ENCODE measurements at regions not wholly inside any gene's neighbourhood (a gene's known extent, or its start where the extent isn't known, plus 50 kb on each side); places are given as distances from the start of the nearest gene placed in this dataset.

DNA sequence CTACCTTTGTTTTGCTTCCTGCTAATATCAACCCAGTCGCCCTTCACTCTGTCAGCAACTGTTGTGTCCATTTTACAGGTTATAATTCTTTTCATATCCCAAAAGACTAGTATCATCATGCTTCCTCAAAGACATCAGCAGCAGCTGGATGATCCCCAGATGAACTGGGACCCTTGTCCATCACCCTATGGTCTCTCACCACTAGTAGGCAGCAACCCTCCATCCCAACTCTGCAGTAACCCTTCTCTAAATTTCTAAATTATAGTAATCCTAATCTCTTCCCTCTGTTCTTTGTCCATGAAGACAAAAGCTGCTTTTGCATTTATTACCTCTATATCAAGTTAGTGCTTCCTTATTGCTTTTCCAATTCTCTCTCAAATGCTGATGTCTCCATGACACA lies 1025.8 kb downstream of the FAM181B start:
- ChIA-PET CTCF (interaction anchor here in 1 of 2 donors (0.8 kb wide), 1 partner anchor 9 kb away, joined by 3 read pairs; no protein-coding TSS in a partner anchor), POLR2A (no interaction called here)
- no peak overlapping the region for H3K27ac Mint-ChIP-seq
- H3K4me3 Mint-ChIP-seq, result no peak overlapping the region
- no peaks in the 10 kb centered on the region for H3K9me3 ChIP-seq
- H3K9me3 Mint-ChIP-seq, result peaks cover 0 to 7% (median 0%) of the 10 kb centered on the region in 3 donors
- ATAC-seq (replicated peaks in 1 of 4), result no peak
- H3K27ac ChIP-seq (ENCODE audit: low read length), result no peak overlapping the region
- H3K36me3 Mint-ChIP-seq, result no peaks in the 10 kb centered on the region
- no peaks in the 10 kb centered on the region for H3K36me3 ChIP-seq (ENCODE audit: control insufficient read depth in 2 of 2, extremely low read depth in 1 of 2, insufficient read depth in 1 of 2, low read length in 1 of 2)
- H3K4me3 ChIP-seq (ENCODE audit: control insufficient read depth in 1 of 2, extremely low read depth in 1 of 2, low read length in 1 of 2), result no peak overlapping the region
- no peaks in the 10 kb centered on the region for H3K4me1 Mint-ChIP-seq
- DNase-seq, result peak in 1 of 35 experiments; percentile 1
- 40% methylated on average over 1 of the region's 1 CpG for WGBS (ENCODE audit: insufficient coverage)
- H3K4me1 ChIP-seq (ENCODE audit: control insufficient read depth in 1 of 2, extremely low read depth in 1 of 2, insufficient read depth in 2 of 2, low read length in 2 of 2), result no peaks in the 10 kb centered on the region
- H3K27me3 Mint-ChIP-seq, result peaks cover 3 to 13% of the 10 kb centered on the region in 2 donors
- H3K27me3 ChIP-seq (replicated peaks in 1 of 2; ENCODE audit: control insufficient read depth in 2 of 2, extremely low read depth in 1 of 2, insufficient read depth in 2 of 2, low read length in 1 of 2), result peaks cover 0 to 4% of the 10 kb centered on the region in 2 experiments

DNA sequence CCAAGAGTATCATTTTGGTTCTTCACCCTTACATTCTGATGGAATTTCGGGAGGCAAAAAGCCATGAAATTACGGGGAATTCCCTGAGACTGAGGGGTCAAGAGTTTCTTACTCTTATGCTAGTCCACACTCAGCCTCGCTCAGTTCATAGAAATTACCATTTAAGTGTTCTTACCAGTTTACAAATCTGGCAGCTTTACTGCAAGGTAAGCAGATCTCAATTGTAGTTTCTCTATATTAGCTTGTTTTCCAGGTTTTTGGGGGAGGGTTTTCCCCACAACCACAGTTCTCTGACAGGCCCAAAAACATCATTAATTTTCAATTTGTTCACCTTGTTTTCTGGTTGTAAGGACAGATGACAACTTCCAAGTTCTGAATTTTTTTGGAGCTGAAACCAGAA lies 1028.4 kb downstream of the FAM181B start:
- Mint-ChIP-seq H3K36me3 (no peaks in the 10 kb centered on the region), H3K4me3 (no peak overlapping the region), H3K9me3 (peaks cover 6 to 23% (median 8%) of the 10 kb centered on the region in 3 donors), H3K27ac (no peak overlapping the region), H3K27me3 (peaks cover 3 to 9% of the 10 kb centered on the region in 2 donors), H3K4me1 (no peaks in the 10 kb centered on the region)
- Histone ChIP-seq H3K4me3 (ENCODE audit: control insufficient read depth in 1 of 2, extremely low read depth in 1 of 2, low read length in 1 of 2) (no peak overlapping the region), H3K27ac (ENCODE audit: low read length) (no peak overlapping the region), H3K36me3 (ENCODE audit: control insufficient read depth in 2 of 2, extremely low read depth in 1 of 2, insufficient read depth in 1 of 2, low read length in 1 of 2) (no peaks in the 10 kb centered on the region), H3K27me3 (replicated peaks in 1 of 2; ENCODE audit: control insufficient read depth in 2 of 2, extremely low read depth in 1 of 2, insufficient read depth in 2 of 2, low read length in 1 of 2) (no peaks in the 10 kb centered on the region), H3K9me3 (no peaks in the 10 kb centered on the region), H3K4me1 (ENCODE audit: control insufficient read depth in 1 of 2, extremely low read depth in 1 of 2, insufficient read depth in 2 of 2, low read length in 2 of 2) (no peaks in the 10 kb centered on the region)
- no CpG with 5 or more reads among the region's 3 CpGs for WGBS (ENCODE audit: insufficient coverage)
- POLR2A ChIA-PET, result no interaction called here
- no peak for DNase-seq
- CTCF ChIA-PET, result no interaction called here
- ATAC-seq (replicated peaks in 1 of 4), result no peak

DNA sequence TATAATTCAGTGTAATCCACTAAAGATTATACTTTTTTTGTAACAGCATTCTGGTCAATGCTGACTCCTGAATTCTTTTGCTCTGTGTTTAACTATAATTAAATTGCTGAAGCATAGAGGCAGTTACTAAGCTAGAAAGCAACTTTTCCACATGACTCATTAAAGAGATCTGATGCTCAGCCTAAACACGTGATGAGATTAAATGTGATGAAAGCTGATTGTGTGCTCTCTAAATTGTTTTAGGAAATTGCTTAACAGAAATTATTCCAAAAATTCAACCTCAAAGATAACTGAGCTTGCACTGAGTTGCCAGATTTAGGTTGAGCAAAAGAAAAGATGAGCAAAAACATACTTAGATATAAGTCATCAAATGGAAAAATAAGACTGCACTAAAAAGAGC lies 1033.6 kb downstream of the FAM181B start:
- peaks cover 18 to 48% (median 19%) of the 10 kb centered on the region in 3 donors for H3K9me3 Mint-ChIP-seq
- WGBS (ENCODE audit: insufficient coverage), result no CpG with 5 or more reads among the region's 1 CpG
- no peak overlapping the region for H3K27ac ChIP-seq (ENCODE audit: low read length)
- H3K9me3 ChIP-seq, result no peaks in the 10 kb centered on the region
- no peaks in the 10 kb centered on the region for H3K36me3 ChIP-seq (ENCODE audit: control insufficient read depth in 2 of 2, extremely low read depth in 1 of 2, insufficient read depth in 1 of 2, low read length in 1 of 2)
- ATAC-seq (replicated peaks in 1 of 4), result no peak
- H3K36me3 Mint-ChIP-seq, result no peaks in the 10 kb centered on the region
- H3K4me3 ChIP-seq (ENCODE audit: control insufficient read depth in 1 of 2, extremely low read depth in 1 of 2, low read length in 1 of 2), result no peak overlapping the region
- no peak for DNase-seq
- POLR2A ChIA-PET, result no interaction called here
- H3K27ac Mint-ChIP-seq, result no peak overlapping the region
- no peaks in the 10 kb centered on the region for H3K4me1 ChIP-seq (ENCODE audit: control insufficient read depth in 1 of 2, extremely low read depth in 1 of 2, insufficient read depth in 2 of 2, low read length in 2 of 2)
- H3K27me3 ChIP-seq (replicated peaks in 1 of 2; ENCODE audit: control insufficient read depth in 2 of 2, extremely low read depth in 1 of 2, insufficient read depth in 2 of 2, low read length in 1 of 2), result no peaks in the 10 kb centered on the region
- no peaks in the 10 kb centered on the region for H3K27me3 Mint-ChIP-seq
- no peaks in the 10 kb centered on the region for H3K4me1 Mint-ChIP-seq
- no peak overlapping the region for H3K4me3 Mint-ChIP-seq
- CTCF ChIA-PET, result no interaction called here

DNA sequence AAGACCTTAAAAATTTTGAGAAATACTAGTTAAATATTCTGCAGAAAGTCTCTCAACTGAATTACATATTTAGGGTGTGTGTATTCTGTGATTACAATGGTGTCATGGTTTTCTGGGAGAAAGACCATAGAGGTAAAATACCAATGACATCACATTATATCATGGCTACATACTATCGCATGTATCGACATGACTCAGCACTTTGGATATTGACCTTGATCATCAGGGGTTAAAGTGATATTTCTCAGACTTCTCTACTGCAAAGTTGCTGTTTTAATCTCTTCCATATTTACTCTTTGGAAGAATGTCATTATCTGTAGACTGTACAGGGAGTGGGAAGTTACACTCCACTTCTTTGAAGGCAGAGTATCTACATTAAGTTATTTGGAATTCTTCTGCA lies 1046.6 kb downstream of the FAM181B start:
- H3K27ac Mint-ChIP-seq, result no peak overlapping the region
- Histone ChIP-seq H3K27me3 (replicated peaks in 1 of 2; ENCODE audit: control insufficient read depth in 2 of 2, extremely low read depth in 1 of 2, insufficient read depth in 2 of 2, low read length in 1 of 2) (no peaks in the 10 kb centered on the region), H3K27ac (ENCODE audit: low read length) (no peak overlapping the region), H3K4me1 (ENCODE audit: control insufficient read depth in 1 of 2, extremely low read depth in 1 of 2, insufficient read depth in 2 of 2, low read length in 2 of 2) (no peaks in the 10 kb centered on the region), H3K36me3 (ENCODE audit: control insufficient read depth in 2 of 2, extremely low read depth in 1 of 2, insufficient read depth in 1 of 2, low read length in 1 of 2) (no peaks in the 10 kb centered on the region), H3K4me3 (ENCODE audit: control insufficient read depth in 1 of 2, extremely low read depth in 1 of 2, low read length in 1 of 2) (no peak overlapping the region), H3K9me3 (no peaks in the 10 kb centered on the region)
- no peaks in the 10 kb centered on the region for H3K27me3 Mint-ChIP-seq
- CTCF ChIA-PET, result no interaction called here
- H3K36me3 Mint-ChIP-seq, result no peaks in the 10 kb centered on the region
- H3K4me3 Mint-ChIP-seq, result no peak overlapping the region
- H3K4me1 Mint-ChIP-seq, result no peaks in the 10 kb centered on the region
- POLR2A ChIA-PET, result no interaction called here
- H3K9me3 Mint-ChIP-seq, result no peaks in the 10 kb centered on the region
- no CpG with 5 or more reads among the region's 2 CpGs for WGBS (ENCODE audit: insufficient coverage)
- ATAC-seq (replicated peaks in 1 of 4) (no peak), DNase-seq (no peak)

DNA sequence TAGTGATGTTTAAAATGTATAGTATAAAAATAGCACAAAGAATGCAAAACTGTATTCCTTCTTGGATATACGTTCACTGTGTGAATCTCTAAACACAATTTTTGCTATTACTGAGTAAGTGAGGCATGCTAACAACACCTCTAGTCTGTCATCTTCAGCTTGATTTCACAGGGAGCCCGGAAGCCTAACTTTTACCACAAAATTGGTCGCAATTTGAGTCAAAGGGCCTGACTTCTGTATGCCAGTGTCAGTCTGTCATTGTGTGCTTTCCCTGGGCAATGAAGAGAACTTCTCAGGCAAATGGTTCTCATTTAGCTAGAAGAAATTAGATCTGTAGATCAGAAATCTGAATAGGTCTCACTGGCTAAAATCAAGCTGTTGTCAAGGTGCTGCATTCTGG lies 1059.5 kb downstream of the FAM181B start:
- no peaks in the 10 kb centered on the region for H3K9me3 Mint-ChIP-seq
- CTCF ChIA-PET, result no interaction called here

DNA sequence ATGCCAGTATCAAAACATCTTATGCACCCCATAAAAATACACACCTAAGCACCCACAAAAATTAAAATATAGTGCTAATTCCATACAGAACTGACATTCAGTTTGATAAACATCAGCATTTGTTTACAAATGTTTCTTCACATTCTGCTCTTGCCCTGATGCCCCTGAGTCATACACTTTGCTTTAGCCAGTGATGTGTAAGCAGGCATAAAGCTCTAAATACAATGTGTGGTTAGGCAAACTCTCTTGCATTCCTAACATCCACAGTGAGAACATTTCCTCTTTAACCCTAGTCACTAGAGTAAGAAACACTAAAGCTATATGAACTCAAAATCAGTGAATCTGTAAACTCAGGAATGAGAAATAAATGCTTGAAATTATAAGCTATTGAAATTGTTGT lies 1060.7 kb downstream of the FAM181B start:
- H3K4me1 Mint-ChIP-seq, result no peaks in the 10 kb centered on the region
- Histone ChIP-seq H3K4me3 (ENCODE audit: control insufficient read depth in 1 of 2, extremely low read depth in 1 of 2, low read length in 1 of 2) (no peak overlapping the region), H3K27me3 (replicated peaks in 1 of 2; ENCODE audit: control insufficient read depth in 2 of 2, extremely low read depth in 1 of 2, insufficient read depth in 2 of 2, low read length in 1 of 2) (no peaks in the 10 kb centered on the region), H3K27ac (ENCODE audit: low read length) (no peak overlapping the region), H3K4me1 (ENCODE audit: control insufficient read depth in 1 of 2, extremely low read depth in 1 of 2, insufficient read depth in 2 of 2, low read length in 2 of 2) (no peaks in the 10 kb centered on the region), H3K9me3 (no peaks in the 10 kb centered on the region), H3K36me3 (ENCODE audit: control insufficient read depth in 2 of 2, extremely low read depth in 1 of 2, insufficient read depth in 1 of 2, low read length in 1 of 2) (no peaks in the 10 kb centered on the region)
- POLR2A ChIA-PET, result no interaction called here
- no peaks in the 10 kb centered on the region for H3K9me3 Mint-ChIP-seq
- DNase-seq (no peak), ATAC-seq (replicated peaks in 1 of 4) (no peak)
- no peak overlapping the region for H3K4me3 Mint-ChIP-seq
- no peak overlapping the region for H3K27ac Mint-ChIP-seq
- H3K27me3 Mint-ChIP-seq, result no peaks in the 10 kb centered on the region
- CTCF ChIA-PET, result no interaction called here
- no peaks in the 10 kb centered on the region for H3K36me3 Mint-ChIP-seq

More for the DNA sequence above, 1059.5 kb downstream of the FAM181B start:
- Histone ChIP-seq H3K4me3 (ENCODE audit: control insufficient read depth in 1 of 2, extremely low read depth in 1 of 2, low read length in 1 of 2) (no peak overlapping the region), H3K27me3 (replicated peaks in 1 of 2; ENCODE audit: control insufficient read depth in 2 of 2, extremely low read depth in 1 of 2, insufficient read depth in 2 of 2, low read length in 1 of 2) (no peaks in the 10 kb centered on the region), H3K9me3 (no peaks in the 10 kb centered on the region), H3K27ac (ENCODE audit: low read length) (no peak overlapping the region), H3K4me1 (ENCODE audit: control insufficient read depth in 1 of 2, extremely low read depth in 1 of 2, insufficient read depth in 2 of 2, low read length in 2 of 2) (no peaks in the 10 kb centered on the region), H3K36me3 (ENCODE audit: control insufficient read depth in 2 of 2, extremely low read depth in 1 of 2, insufficient read depth in 1 of 2, low read length in 1 of 2) (no peaks in the 10 kb centered on the region)
- POLR2A ChIA-PET, result no interaction called here
- Mint-ChIP-seq H3K36me3 (no peaks in the 10 kb centered on the region), H3K27ac (no peak overlapping the region), H3K27me3 (no peaks in the 10 kb centered on the region), H3K4me3 (no peak overlapping the region), H3K4me1 (no peaks in the 10 kb centered on the region)
- DNase-seq (no peak), ATAC-seq (replicated peaks in 1 of 4) (no peak)
- WGBS (ENCODE audit: insufficient coverage), result no CpG with 5 or more reads among the region's 3 CpGs

DNA sequence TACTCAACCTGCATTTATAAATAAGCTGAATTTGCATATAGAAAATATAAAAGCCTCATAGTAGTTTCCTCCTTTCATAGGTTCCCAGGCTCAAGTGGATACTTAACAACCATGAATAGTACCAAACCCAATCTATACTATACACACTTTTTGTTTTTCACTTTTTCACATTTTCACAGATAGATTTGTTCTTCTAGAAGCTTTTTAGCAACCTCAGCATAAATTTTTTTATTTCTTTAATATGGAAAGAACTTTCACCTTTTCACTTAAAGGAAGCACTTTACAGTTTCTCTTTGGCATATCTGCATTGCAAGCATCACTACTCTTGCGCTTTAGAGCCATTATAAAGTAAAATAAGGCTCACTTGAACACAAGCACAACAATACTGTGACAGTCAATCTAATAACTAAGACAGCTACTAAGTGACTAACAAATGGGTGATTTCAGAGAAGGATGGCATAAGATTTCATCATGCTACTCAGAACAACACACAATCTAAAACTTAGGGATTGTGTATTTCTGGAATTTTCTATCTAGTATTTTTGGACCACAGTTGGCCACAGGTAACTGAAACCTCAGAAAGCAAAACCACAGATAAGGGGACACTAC lies 1063.6 kb downstream of the FAM181B start:
- Mint-ChIP-seq H3K36me3 (no peaks in the 10 kb centered on the region), H3K27ac (no peak overlapping the region), H3K4me1 (no peaks in the 10 kb centered on the region), H3K4me3 (no peak overlapping the region), H3K27me3 (no peaks in the 10 kb centered on the region), H3K9me3 (no peaks in the 10 kb centered on the region)
- Histone ChIP-seq H3K9me3 (no peaks in the 10 kb centered on the region), H3K4me1 (ENCODE audit: control insufficient read depth in 1 of 2, extremely low read depth in 1 of 2, insufficient read depth in 2 of 2, low read length in 2 of 2) (no peaks in the 10 kb centered on the region), H3K27me3 (replicated peaks in 1 of 2; ENCODE audit: control insufficient read depth in 2 of 2, extremely low read depth in 1 of 2, insufficient read depth in 2 of 2, low read length in 1 of 2) (no peaks in the 10 kb centered on the region), H3K36me3 (ENCODE audit: control insufficient read depth in 2 of 2, extremely low read depth in 1 of 2, insufficient read depth in 1 of 2, low read length in 1 of 2) (no peaks in the 10 kb centered on the region), H3K27ac (ENCODE audit: low read length) (no peak overlapping the region), H3K4me3 (ENCODE audit: control insufficient read depth in 1 of 2, extremely low read depth in 1 of 2, low read length in 1 of 2) (no peak overlapping the region)
- WGBS (ENCODE audit: insufficient coverage), result no CpG with 5 or more reads among the region's 1 CpG
- ATAC-seq (replicated peaks in 1 of 4), result no peak
- DNase-seq, result no peak
- POLR2A ChIA-PET, result no interaction called here
- CTCF ChIA-PET, result no interaction called here
